HPDE6-E6E7 (cell line): ENCODE measurements at regions not wholly inside any gene's neighbourhood (a gene's known extent, or its start where the extent isn't known, plus 50 kb on each side); places are given as distances from the start of the nearest gene placed in this dataset.

Experiments used
- DNase-seq: peaks from one replicate; pipeline ENCODE4 v3.0.0; 2011; ENCODE audit warnings: missing footprints; ENCODE audit errors: extremely low spot score

- no peak for DNase-seq
These were observed 49.9 kb downstream of the RIN2 start for GRCh38 chr20:19807946-19808330.

- DNase-seq, result no peak
These were observed 50.4 kb downstream of the RIN2 start for GRCh38 chr20:19808498-19808897.

GRCh38 chr20:19809505-19809904 is 51.4 kb downstream of the RIN2 start:
- no peak for DNase-seq

- no peak for DNase-seq
These were observed 53.2 kb downstream of the RIN2 start for GRCh38 chr20:19811231-19811630.

GRCh38 chr20:19812056-19812455 is 54.0 kb downstream of the RIN2 start:
- no peak for DNase-seq

- no peak for DNase-seq
These were observed 54.6 kb downstream of the RIN2 start for GRCh38 chr20:19812696-19813095.

- no peak for DNase-seq
These were observed 56.0 kb downstream of the RIN2 start for GRCh38 chr20:19813846-19814640.

GRCh38 chr20:19815553-19815991 is 57.5 kb downstream of the RIN2 start:
- DNase-seq, result peak; percentile 98

- DNase-seq, result no peak
These were observed 58.3 kb downstream of the RIN2 start for GRCh38 chr20:19816386-19816785.

- DNase-seq, result peak; percentile 79
These were observed 59.0 kb downstream of the RIN2 start for GRCh38 chr20:19817017-19817416.

- no peak for DNase-seq
These were observed 61.1 kb downstream of the RIN2 start for GRCh38 chr20:19819149-19819548.

- DNase-seq, result no peak
These were observed 62.6 kb downstream of the RIN2 start for GRCh38 chr20:19820555-19821211.

GRCh38 chr20:19821606-19822005 is 63.5 kb downstream of the RIN2 start:
- DNase-seq, result no peak

- no peak for DNase-seq
These were observed 65.2 kb downstream of the RIN2 start for GRCh38 chr20:19823216-19823615.

GRCh38 chr20:19823971-19824370 is 65.9 kb downstream of the RIN2 start:
- no peak for DNase-seq

- no peak for DNase-seq
These were observed 66.8 kb downstream of the RIN2 start for GRCh38 chr20:19824861-19825260.

- DNase-seq, result no peak
These were observed 68.3 kb downstream of the RIN2 start for GRCh38 chr20:19826179-19826914.

GRCh38 chr20:19827818-19828217 is 69.8 kb downstream of the RIN2 start:
- no peak for DNase-seq

GRCh38 chr20:19828232-19828631 is 70.2 kb downstream of the RIN2 start:
- peak; percentile 86 for DNase-seq

- DNase-seq, result no peak
These were observed 72.2 kb downstream of the RIN2 start for GRCh38 chr20:19830211-19830785.

GRCh38 chr20:19832875-19833274 is 74.8 kb downstream of the RIN2 start:
- DNase-seq, result no peak

- no peak for DNase-seq
These were observed 75.3 kb downstream of the RIN2 start for GRCh38 chr20:19833395-19833794.
